ENCODE measurements at regions not wholly inside any gene's neighbourhood (a gene's known extent, or its start where the extent isn't known, plus 50 kb on each side); places are given as distances from the start of the nearest gene placed in this dataset.
"Not testable (repeated sequence)": the region's sequence is repeated elsewhere in the genome, so short reads cannot be mapped to it uniquely, and the experiment has no call there.

- DNase-seq (ENCODE audit: extremely low read depth, low read depth): no peak
- no peak for TF ChIP-seq CTCF (IDR thresholded peaks at IDR 0.05; ENCODE audit: low read depth, low read length)
Measured at GRCh38 chr22:49674479-49675050, 153.1 kb downstream of the BRD1 start.

- DNase-seq (ENCODE audit: extremely low read depth, low read depth): no peak
- TF ChIP-seq CTCF (IDR thresholded peaks at IDR 0.05; ENCODE audit: low read depth, low read length): no peak
Measured at GRCh38 chr22:49673048-49673447, 154.6 kb downstream of the BRD1 start.

GRCh38 chr22:49672014-49672516 is 155.6 kb downstream of the BRD1 start:
- no peak for TF ChIP-seq CTCF (IDR thresholded peaks at IDR 0.05; ENCODE audit: low read depth, low read length)
- no peak for DNase-seq (ENCODE audit: extremely low read depth, low read depth)

GRCh38 chr22:49671331-49672013 is 156.2 kb downstream of the BRD1 start:
- TF ChIP-seq CTCF (IDR thresholded peaks at IDR 0.05; ENCODE audit: low read depth, low read length): no peak
- no peak for DNase-seq (ENCODE audit: extremely low read depth, low read depth)

- TF ChIP-seq CTCF (IDR thresholded peaks at IDR 0.05; ENCODE audit: low read depth, low read length): no peak
- DNase-seq (ENCODE audit: extremely low read depth, low read depth): no peak
Measured at GRCh38 chr22:49670456-49671330, 157.0 kb downstream of the BRD1 start.

- not testable (repeated sequence) for DNase-seq (ENCODE audit: extremely low read depth, low read depth)
Measured at GRCh38 chr22:49669969-49670455, 157.7 kb downstream of the BRD1 start.

- not testable (repeated sequence) for DNase-seq (ENCODE audit: extremely low read depth, low read depth)
Measured at GRCh38 chr22:49669427-49669968, 158.2 kb downstream of the BRD1 start.

GRCh38 chr22:49668402-49668801 is 159.3 kb downstream of the BRD1 start:
- TF ChIP-seq CTCF (IDR thresholded peaks at IDR 0.05; ENCODE audit: low read depth, low read length): no peak
- DNase-seq (ENCODE audit: extremely low read depth, low read depth): no peak
